MM.1S (cell line): ENCODE measurements at regions not wholly inside any gene's neighbourhood (a gene's known extent, or its start where the extent isn't known, plus 50 kb on each side); places are given as distances from the start of the nearest gene placed in this dataset.

ENCODE experiments used
- CTCF ChIP-seq: fragments of 300-600 bp; sonication (generic); IDR thresholded peaks from 2 replicates; pipeline ENCODE4 v1.5.1; 2016; ENCODE audit warnings: antibody characterized with exemption, low read length, mixed read lengths
- EZH2 ChIP-seq: fragments of 300-600 bp; sonication (generic); optimal IDR thresholded peaks from 2 replicates; pipeline ENCODE3; 2017; ENCODE audit warnings: low read depth, mild to moderate bottlenecking, antibody characterized with exemption, low read length, mixed read lengths

GRCh38 chrX:580030-580429 lies 50.6 kb upstream of the SHOX start:
- TF ChIP-seq EZH2 (no peak), CTCF (no peak)
